GM18505 (cell line): ENCODE measurements at regions not wholly inside any gene's neighbourhood (a gene's known extent, or its start where the extent isn't known, plus 50 kb on each side); places are given as distances from the start of the nearest gene placed in this dataset.

Source experiments
- ATAC-seq: cut with Tn5 transposase; IDR thresholded peaks from one replicate; pipeline ENCODE4 v1.9.1; 2021; ENCODE audit not compliant: unreplicated experiment
- POLR2A ChIP-seq: IDR thresholded peaks from 4 replicates; pipeline ENCODE4 v1.6.1; 2011; ENCODE audit warnings: borderline replicate concordance; ENCODE audit not compliant: insufficient read depth, insufficient read length; ENCODE audit errors: extremely low read depth

DNA sequence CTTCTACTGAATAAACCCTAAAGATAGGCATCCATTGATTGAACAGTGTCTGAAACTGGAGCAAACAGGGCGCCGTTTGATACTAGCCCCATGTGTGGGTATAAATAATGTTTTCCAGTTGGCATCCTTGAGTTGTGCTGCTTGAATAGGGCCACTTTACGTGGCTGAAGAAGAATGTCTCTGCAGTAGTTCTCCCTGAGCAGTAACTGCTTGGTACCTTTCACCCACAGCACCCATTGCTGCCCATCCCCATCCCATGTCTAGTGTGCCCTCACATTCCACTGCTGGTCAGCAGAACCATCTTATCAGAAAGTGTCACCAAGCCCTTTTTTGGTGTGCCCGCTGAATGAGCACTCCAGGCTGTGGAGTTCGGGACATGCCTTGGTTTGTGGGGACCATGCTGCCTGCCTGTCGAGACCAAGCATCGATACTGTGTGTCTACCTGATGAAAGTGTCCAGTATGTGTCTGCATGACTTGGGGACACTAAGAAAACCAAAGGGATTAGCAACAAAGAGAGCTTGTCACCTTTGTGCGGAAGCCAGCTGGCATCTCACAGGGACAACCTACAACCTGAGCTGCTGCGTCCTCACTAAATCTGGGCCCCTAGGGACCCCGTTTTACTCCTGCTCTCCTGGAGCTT, 162.0 kb downstream of the TM9SF2 start:
- ATAC-seq: no peak
- TF ChIP-seq POLR2A: no peak

GRCh38 chr13:99662678-99663077, 161.4 kb downstream of the TM9SF2 start:
- no peak for TF ChIP-seq POLR2A

GRCh38 chr13:99661791-99662190, 160.5 kb downstream of the TM9SF2 start:
- no peak for TF ChIP-seq POLR2A
- ATAC-seq: no peak

More at GRCh38 chr13:99662678-99663077, 161.4 kb downstream of the TM9SF2 start:
- no peak for ATAC-seq

- no peak for ATAC-seq
- TF ChIP-seq POLR2A: no peak
Observed at GRCh38 chr13:99659866-99660554, 158.7 kb downstream of the TM9SF2 start.

GRCh38 chr13:99659226-99659625, 158.0 kb downstream of the TM9SF2 start:
- TF ChIP-seq POLR2A: no peak
- no peak for ATAC-seq

GRCh38 chr13:99658261-99658991, 157.2 kb downstream of the TM9SF2 start:
- no peak for TF ChIP-seq POLR2A
- peak; percentile 52 for ATAC-seq

GRCh38 chr13:99657848-99658260, 156.6 kb downstream of the TM9SF2 start:
- ATAC-seq: peak; percentile 24
- TF ChIP-seq POLR2A: no peak

DNA sequence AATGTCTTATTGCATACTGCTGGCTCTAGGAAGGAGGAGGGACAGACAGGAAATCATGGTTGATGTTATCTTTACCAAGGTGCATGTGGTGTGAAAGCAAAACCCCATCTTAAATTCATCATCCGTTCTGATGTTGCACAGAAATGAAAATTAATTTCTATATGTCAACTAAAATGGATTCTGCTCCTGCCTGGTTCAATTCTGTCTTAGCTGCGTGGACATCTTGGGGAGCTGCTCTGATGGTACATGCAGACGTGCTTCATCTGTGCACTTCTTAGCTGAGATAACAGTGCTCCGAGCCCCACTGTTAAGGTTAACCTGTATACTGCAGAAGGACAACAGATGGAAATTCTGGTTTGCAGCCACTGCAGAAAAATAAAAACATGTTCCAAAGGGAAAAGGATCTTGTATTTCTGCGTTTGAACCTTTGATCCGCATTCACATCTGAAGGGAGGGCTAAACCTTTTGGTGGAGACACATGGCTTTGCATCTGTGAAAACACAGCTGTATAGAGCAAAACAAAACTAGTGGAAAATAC, 155.6 kb downstream of the TM9SF2 start:
- no peak for TF ChIP-seq POLR2A
- no peak for ATAC-seq

DNA sequence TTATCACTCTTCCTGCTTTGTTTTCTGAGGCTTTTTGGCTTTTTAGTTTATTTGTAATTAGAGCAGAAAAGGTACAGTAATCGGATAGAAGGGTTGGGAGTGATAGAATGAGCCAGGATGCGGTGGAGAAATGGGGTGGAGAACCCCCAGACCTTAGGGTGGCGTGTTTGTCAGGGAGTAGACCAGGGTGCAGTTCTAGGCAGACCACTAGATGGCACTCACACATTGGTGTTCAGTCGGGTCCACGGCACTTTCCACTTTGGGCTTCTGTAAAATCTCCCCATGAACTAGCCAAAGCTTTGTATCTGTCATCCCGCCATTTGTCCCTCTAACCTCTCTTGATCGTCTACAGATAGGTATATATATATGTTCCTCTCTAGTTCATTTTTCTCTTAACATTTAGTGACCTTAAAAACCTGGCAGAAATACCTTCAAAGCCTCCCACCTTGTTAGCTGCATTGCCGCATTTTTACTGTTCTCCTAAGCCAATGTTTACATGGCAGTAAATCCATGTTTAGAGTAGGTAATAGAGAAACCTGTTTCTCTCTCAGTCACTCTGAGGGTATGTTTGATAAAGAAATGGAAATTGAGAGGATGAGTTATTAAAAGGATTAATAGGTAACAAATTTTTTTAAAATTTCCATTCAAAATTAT, 154.9 kb downstream of the TM9SF2 start:
- TF ChIP-seq POLR2A: no peak
- ATAC-seq: no peak

DNA sequence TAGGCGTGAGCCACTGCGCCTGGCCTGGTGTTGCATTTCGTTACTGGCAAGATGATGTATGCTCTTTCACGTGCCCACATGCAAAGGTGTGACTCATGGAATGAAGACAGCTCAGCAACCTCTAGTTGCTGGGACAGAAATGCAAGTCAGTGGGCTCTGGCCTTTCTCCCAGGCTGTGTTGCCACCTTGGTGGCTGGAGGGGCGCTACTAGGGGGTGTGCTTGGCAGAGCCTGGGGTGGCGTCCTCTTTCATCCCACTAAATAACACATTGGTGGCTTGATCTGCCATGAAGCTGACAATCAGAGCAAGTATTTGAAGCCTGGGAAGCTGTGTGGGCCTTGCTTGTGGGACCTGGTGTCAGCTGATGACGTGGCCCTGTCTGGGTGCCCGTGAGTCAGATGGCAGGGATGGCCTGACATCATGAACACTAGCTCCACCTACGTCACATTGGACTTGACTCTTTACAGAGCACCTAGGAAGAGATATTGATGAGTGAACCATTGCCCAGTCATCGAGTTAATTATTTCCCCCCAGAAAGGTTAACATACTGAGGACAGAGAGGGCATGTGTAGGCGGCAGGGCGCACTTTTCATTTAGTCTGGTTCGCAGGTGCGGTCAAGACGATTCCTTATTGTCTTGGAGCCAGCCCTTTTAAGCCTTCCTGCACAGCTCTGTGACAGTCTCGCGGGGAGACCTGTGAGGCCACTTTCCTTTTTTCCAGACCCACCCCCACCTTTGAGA, 154.2 kb downstream of the TM9SF2 start:
- no peak for ATAC-seq
- no peak for TF ChIP-seq POLR2A

DNA sequence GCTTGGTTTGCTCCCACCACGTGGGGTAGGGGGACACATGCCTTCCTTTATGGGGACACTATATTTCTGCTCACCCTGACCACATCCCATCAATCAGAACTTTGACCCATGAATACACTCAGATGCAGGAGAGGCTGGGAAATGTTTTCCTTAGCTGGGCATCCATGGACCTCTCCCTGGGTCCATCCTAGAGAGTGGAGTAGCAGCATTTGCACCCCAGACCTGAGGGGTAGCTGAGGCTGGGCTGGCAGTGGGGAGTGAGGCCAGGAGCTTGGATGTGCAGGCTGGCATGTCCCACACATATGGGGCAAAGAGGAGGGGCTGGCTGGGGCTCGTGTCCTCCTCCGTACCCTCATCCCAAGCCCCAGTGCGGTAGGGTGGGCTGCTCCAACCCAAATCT, 152.8 kb downstream of the TM9SF2 start:
- TF ChIP-seq POLR2A: no peak
- no peak for ATAC-seq

DNA sequence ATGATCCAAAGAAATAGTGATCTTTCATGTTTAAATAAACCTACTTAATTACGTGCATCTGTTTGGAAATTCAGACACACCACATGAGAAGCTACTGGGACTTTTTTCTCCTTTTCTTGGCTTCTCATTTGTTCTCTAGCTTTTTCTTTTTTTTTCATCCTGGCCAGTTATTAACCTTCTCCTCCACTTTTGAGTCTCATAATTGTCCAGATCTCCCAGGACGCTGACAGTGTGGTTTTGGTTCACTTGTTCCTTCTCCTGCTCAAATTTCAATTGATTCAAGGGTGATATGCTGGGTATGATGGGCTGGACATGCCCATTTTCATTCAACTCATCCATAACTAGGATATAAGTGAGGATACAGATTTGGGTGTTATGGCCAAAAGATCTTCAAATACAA, 152.3 kb downstream of the TM9SF2 start:
- TF ChIP-seq POLR2A: no peak
- ATAC-seq: no peak

- no peak for ATAC-seq
- no peak for TF ChIP-seq POLR2A
Observed at GRCh38 chr13:99652901-99653300, 151.6 kb downstream of the TM9SF2 start.

- no peak for TF ChIP-seq POLR2A
- ATAC-seq: no peak
Observed at GRCh38 chr13:99652141-99652540, 150.9 kb downstream of the TM9SF2 start.
